ENCODE measurements at regions not wholly inside any gene's neighbourhood (a gene's known extent, or its start where the extent isn't known, plus 50 kb on each side); places are given as distances from the start of the nearest gene placed in this dataset.

DNA sequence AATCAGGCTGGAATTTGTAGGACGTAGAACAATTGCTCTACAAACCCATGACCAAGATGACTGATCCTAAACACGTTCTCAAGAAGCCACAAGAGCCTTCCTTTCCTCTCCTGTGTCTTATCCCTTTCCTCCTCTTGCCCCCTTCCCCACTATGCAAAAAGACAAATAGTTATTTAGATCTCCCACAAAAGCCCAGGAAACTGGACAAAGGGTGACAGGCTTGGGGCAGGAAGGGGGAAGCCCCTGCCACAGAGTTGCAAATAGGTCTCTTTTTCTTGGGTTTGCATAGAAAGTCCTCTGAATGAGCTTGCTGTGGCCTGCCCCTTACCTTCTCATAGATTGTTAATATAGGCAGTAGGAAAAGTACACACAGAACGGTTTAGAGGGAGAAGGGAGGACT lies 377.1 kb upstream of the BTBD3 start:
- H3K79me2 ChIP-seq (ENCODE audit: insufficient read depth, low read length), result no peaks in the 10 kb centered on the region
- H3K27ac ChIP-seq (ENCODE audit: low read depth, low read length), result no peak overlapping the region
- BruUV-seq (replicated peaks), result no TSS peak
- no peak overlapping the region for H3K9ac ChIP-seq (ENCODE audit: low read length)
- H3K4me2 ChIP-seq (ENCODE audit: low read length), result no peak overlapping the region
- intact Hi-C loops (cut with micrococcal nuclease), result loop anchor here (5.0 to 10.0 kb wide), 4 partner anchors 268 to 1446 kb away; partner anchors contain the start of genes JAG1, MKKS and SLX4IP
- H3K4me3 ChIP-seq (replicated peaks in 1 of 2; ENCODE audit: low read depth in 1 of 2, low read length in 2 of 2), result no peak overlapping the region
- H3K9me3 ChIP-seq (ENCODE audit: control insufficient read depth in 1 of 2, insufficient read depth in 1 of 2, low read depth in 1 of 2, low read length in 2 of 2), result no peaks in the 10 kb centered on the region
- H4K20me1 ChIP-seq (ENCODE audit: insufficient read depth), result no peaks in the 10 kb centered on the region
- H3K9me2 ChIP-seq (ENCODE audit: insufficient read depth), result no peaks in the 10 kb centered on the region
- H3K27me3 ChIP-seq (ENCODE audit: insufficient read depth, low read length), result no peaks in the 10 kb centered on the region
- ChIA-PET POLR2A (no interaction called here), RAD21 (ENCODE audit: low non-redundant PET in 1 of 2, low total read pairs in 2 of 2, uncharacterized antibody in 2 of 2, unreplicated experiment in 2 of 2) (no interaction called here), CTCF (no interaction called here)
- DNase-seq (ENCODE audit: low read depth, low spot score), result no peak
- H3K4me1 ChIP-seq (ENCODE audit: control insufficient read depth in 1 of 2, insufficient read depth in 2 of 2, low read length in 2 of 2), result peaks cover 8 to 18% of the 10 kb centered on the region in 2 experiments
- no peaks in the 10 kb centered on the region for H3K36me3 ChIP-seq (ENCODE audit: control insufficient read depth in 1 of 2, insufficient read depth in 2 of 2, low read length in 2 of 2)
- TF ChIP-seq JUND (IDR thresholded peaks at IDR 0.05), result no peak
- TF ChIP-seq, protein P1, sequence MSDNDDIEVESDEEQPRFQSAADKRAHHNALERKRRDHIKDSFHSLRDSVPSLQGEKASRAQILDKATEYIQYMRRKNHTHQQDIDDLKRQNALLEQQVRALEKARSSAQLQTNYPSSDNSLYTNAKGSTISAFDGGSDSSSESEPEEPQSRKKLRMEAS (IDR thresholded peaks at IDR 0.05), result no peak
- no peak overlapping the region for H2AFZ ChIP-seq (ENCODE audit: low read depth, low read length, poor library complexity, severe bottlenecking)
- no peak for ATAC-seq

DNA sequence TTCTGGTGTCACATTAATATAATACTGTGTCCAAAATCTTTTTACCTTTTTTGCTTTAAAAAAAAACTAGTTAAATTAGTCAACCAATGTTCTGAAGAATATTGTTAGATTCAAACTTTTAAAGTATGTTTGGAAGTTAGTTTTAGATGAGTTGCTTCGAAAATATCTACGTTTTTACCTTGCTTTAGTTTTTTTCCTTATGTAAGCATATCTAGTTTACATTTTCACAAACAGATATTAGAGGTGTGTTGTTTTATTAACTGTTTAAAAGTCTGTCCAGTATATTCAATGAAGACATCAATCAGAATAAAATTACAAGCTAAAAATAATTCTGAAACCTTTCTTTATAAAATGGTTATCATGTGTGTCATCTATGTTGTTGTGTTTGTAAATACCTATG lies 375.0 kb upstream of the BTBD3 start:
- RAD21 ChIA-PET (ENCODE audit: low non-redundant PET in 1 of 2, low total read pairs in 2 of 2, uncharacterized antibody in 2 of 2, unreplicated experiment in 2 of 2), result interaction anchor here (0.5 to 1.0 kb wide), 2 partner anchors 335 to 1925 kb away, joined by 3 to 4 read pairs; no protein-coding TSS in a partner anchor
- no peak overlapping the region for H3K9ac ChIP-seq (ENCODE audit: low read length)
- BruUV-seq (replicated peaks), result no TSS peak
- POLR2A ChIA-PET, result interaction anchor here (0.7 to 1.4 kb wide), 2 partner anchors 84 to 1108 kb away, joined by 3 to 4 read pairs; partner anchors contain the start of genes MKKS and SLX4IP
- no peaks in the 10 kb centered on the region for H3K79me2 ChIP-seq (ENCODE audit: insufficient read depth, low read length)
- peak overlapping the region; percentile 91 for H2AFZ ChIP-seq (ENCODE audit: low read depth, low read length, poor library complexity, severe bottlenecking)
- H3K9me3 ChIP-seq (ENCODE audit: control insufficient read depth in 1 of 2, insufficient read depth in 1 of 2, low read depth in 1 of 2, low read length in 2 of 2), result no peaks in the 10 kb centered on the region
- ATAC-seq (no peak), DNase-seq (ENCODE audit: low read depth, low spot score) (no peak)
- no peak overlapping the region for H3K4me2 ChIP-seq (ENCODE audit: low read length)
- H3K4me3 ChIP-seq (replicated peaks in 1 of 2; ENCODE audit: low read depth in 1 of 2, low read length in 2 of 2), result no peak overlapping the region
- intact Hi-C loops (cut with micrococcal nuclease), result loop anchor here (5.0 to 10.0 kb wide), 4 partner anchors 270 to 1448 kb away; partner anchors contain the start of genes JAG1, MKKS and SLX4IP
- no peaks in the 10 kb centered on the region for H3K27me3 ChIP-seq (ENCODE audit: insufficient read depth, low read length)
- H3K36me3 ChIP-seq (ENCODE audit: control insufficient read depth in 1 of 2, insufficient read depth in 2 of 2, low read length in 2 of 2), result no peaks in the 10 kb centered on the region
- H3K27ac ChIP-seq (ENCODE audit: low read depth, low read length), result no peak overlapping the region
- H3K9me2 ChIP-seq (ENCODE audit: insufficient read depth), result no peaks in the 10 kb centered on the region
- TF ChIP-seq EZH2 (IDR thresholded peaks at IDR 0.05) (no peak), YY1 (IDR thresholded peaks at IDR 0.05; ENCODE audit: extremely low read depth, insufficient replicate concordance, low read depth, low read length) (no peak), SRF (IDR thresholded peaks at IDR 0.05; ENCODE audit: low read depth) (no peak), ELF1 (IDR thresholded peaks at IDR 0.05; ENCODE audit: borderline replicate concordance, low read depth) (no peak), JUND (IDR thresholded peaks at IDR 0.05) (no peak), SP1 (IDR thresholded peaks at IDR 0.05; ENCODE audit: low read depth) (no peak), RAD21 (IDR thresholded peaks at IDR 0.05; ENCODE audit: low read depth) (no peak)
- TF ChIP-seq, protein P2, sequence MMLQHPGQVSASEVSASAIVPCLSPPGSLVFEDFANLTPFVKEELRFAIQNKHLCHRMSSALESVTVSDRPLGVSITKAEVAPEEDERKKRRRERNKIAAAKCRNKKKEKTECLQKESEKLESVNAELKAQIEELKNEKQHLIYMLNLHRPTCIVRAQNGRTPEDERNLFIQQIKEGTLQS (IDR thresholded peaks at IDR 0.05), result no peak
- H4K20me1 ChIP-seq (ENCODE audit: insufficient read depth), result no peaks in the 10 kb centered on the region
- peaks cover 8 to 18% of the 10 kb centered on the region in 2 experiments for H3K4me1 ChIP-seq (ENCODE audit: control insufficient read depth in 1 of 2, insufficient read depth in 2 of 2, low read length in 2 of 2)
- CTCF ChIA-PET, result interaction anchor here (0.7 to 1.7 kb wide), 7 partner anchors 11 to 1925 kb away, joined by 3 to 5 read pairs (median 4); no protein-coding TSS in a partner anchor
